Activated T-helper 1 cell treated with anti-CD3 and anti-CD28 coated beads, Interleukin-12 subunit alpha, Interleukin-12 subunit beta, Interleukin-2, Interleukin-4 antibody, amounts not matched to agents 30 ng/mL and 10 ng/mL and 1 ng/mL, durations not matched to agents 14 hours and 24 hours and 36 hours (primary cell): ENCODE measurements at regions not wholly inside any gene's neighbourhood (a gene's known extent, or its start where the extent isn't known, plus 50 kb on each side); places are given as distances from the start of the nearest gene placed in this dataset.

Source experiments
- DNase-seq: peaks from one replicate; pipeline ENCODE4 v3.0.0; 2021; ENCODE audit warnings: low spot score
- H3K27ac Mint-ChIP-seq: one replicate; pipeline ENCODE4 v1.8.0; 2021; ENCODE audit warnings: mild to moderate bottlenecking, mixed read lengths
- H3K27me3 Mint-ChIP-seq: one replicate; pipeline ENCODE4 v1.8.0; 2022; ENCODE audit warnings: mild to moderate bottlenecking, moderate library complexity, mixed read lengths; ENCODE audit not compliant: insufficient read depth
- H3K36me3 Mint-ChIP-seq: one replicate; pipeline ENCODE4 v1.8.0; 2021; ENCODE audit warnings: low read depth, mixed read lengths
- H3K4me1 Mint-ChIP-seq: one replicate; pipeline ENCODE4 v1.8.0; 2021; ENCODE audit warnings: low read depth, mixed read lengths
- H3K4me3 Mint-ChIP-seq: one replicate; pipeline ENCODE4 v1.8.0; 2021; ENCODE audit warnings: mild to moderate bottlenecking, moderate library complexity, mixed read lengths
- H3K9me3 Mint-ChIP-seq: one replicate; pipeline ENCODE4 v1.8.0; 2021; ENCODE audit warnings: mixed read lengths
- intact Hi-C: fragments of 100-400 bp; cut with micrococcal nuclease; formaldehyde crosslinking; loops from one replicate; pipeline ENCODE4 v1.15.1; 2024

DNA sequence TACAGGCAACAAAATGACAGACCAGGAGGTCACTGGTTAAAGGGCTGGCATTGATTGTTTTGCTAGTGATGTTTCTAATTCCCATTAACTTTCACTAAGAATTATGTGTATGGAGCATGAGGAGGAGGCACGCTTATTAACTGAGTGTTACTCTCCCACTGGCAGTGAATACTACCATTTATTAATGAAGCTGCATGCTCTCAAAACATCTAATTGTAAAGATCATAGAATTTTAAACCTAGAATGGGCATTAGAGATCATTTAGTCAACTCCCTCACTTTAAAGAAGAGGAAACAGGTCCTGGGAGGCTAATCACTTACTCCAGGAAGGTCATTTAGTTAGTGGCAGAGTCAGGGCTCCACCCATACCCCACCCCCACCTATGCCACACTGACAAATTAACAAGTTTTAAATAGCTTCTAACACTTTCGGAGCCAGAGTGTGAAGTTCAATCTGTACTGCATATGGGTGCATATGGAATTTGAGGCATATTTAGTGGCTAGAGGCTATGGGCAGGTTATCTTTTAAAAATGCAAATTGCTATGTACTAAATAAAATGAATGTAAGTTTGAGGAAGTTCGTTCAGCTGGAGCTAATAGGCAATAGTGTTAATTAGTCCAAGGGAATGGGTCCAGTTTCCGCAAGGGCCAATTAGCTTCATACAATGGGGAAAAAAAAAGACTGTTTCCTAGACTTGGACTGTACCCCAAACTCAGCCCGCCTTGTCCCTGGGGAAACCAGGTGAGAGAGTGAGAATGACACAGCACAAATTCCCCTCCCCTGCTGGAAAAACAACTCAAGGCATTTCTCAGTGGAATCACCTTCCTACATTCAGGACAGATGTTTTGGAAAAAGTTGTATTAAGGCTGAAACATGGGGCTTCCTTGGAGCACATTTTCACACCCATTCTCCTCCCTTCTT, 178.8 kb downstream of the ICOS start:
- Mint-ChIP-seq H3K36me3 (no peaks in the 10 kb centered on the region), H3K27me3 (no peaks in the 10 kb centered on the region), H3K9me3 (no peaks in the 10 kb centered on the region), H3K27ac (peak overlapping the region; percentile 5), H3K4me3 (no peak overlapping the region), H3K4me1 (peaks cover 50% of the 10 kb centered on the region)
- intact Hi-C loops = no loop called here
- no peak for DNase-seq

DNA sequence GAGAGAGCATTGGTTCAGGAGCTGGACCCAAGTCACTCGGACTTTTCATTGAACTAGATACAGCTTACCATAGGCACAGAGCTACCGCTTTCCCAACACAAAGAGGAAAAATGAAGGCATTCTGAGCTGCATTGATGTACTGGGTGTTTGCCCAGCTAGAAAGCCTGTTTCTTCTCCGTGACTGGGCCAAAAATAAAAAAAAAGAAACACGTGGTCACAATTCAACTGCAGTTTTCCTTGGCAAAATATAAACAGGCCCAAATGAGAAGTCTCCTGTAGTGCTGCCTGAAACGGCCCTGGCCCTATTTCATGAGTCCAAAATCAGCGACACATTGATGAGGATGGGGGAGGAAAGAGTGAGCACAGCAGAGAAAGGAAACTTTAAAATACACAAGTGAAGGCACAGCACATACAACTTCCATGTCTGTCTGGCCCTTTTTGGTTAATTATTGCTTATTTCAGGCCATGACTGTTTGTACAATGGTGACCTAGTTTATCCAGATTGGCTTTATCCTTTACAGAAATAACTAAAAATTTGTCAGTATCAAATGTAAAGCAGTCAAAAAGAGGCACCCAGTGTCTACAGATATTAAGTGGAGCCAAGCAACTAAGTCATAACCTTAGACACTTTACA, 179.7 kb downstream of the ICOS start:
- intact Hi-C loops = no loop called here
- H3K9me3 Mint-ChIP-seq = no peaks in the 10 kb centered on the region
- no peak overlapping the region for H3K4me3 Mint-ChIP-seq
- no peaks in the 10 kb centered on the region for H3K36me3 Mint-ChIP-seq
- peaks cover 4% of the 10 kb centered on the region for H3K27me3 Mint-ChIP-seq
- peaks cover 47% of the 10 kb centered on the region for H3K4me1 Mint-ChIP-seq
- H3K27ac Mint-ChIP-seq = no peak overlapping the region
- DNase-seq = no peak

DNA sequence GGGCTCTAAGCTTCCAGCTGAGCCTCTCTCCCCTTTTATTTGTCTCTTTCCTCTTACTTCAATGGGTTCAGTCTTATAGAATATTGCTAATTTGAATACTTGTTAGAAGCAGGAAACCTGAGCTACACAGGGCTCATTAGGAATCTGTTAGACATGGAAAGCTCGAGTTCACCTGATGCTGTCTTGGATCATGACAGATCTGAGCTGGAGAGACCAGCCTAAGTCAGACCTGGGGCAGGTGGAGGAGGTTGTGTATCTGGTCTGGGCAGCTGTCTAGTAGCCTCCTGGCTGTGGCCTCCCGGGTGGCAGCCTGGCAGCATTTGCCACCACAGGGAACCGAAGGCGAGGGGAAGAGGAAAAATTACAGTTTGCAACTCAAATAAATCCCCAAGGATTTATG, 185.9 kb downstream of the ICOS start:
- Mint-ChIP-seq H3K4me3 (no peak overlapping the region), H3K27ac (no peak overlapping the region), H3K27me3 (peaks cover 14% of the 10 kb centered on the region), H3K4me1 (peaks cover 29% of the 10 kb centered on the region), H3K9me3 (peaks cover 3% of the 10 kb centered on the region), H3K36me3 (peaks cover 3% of the 10 kb centered on the region)
- no peak for DNase-seq
- intact Hi-C loops = loop anchor here (10.0 kb wide), 1 partner anchor 1108 kb away; the partner anchor contains the start of gene NBEAL1

DNA sequence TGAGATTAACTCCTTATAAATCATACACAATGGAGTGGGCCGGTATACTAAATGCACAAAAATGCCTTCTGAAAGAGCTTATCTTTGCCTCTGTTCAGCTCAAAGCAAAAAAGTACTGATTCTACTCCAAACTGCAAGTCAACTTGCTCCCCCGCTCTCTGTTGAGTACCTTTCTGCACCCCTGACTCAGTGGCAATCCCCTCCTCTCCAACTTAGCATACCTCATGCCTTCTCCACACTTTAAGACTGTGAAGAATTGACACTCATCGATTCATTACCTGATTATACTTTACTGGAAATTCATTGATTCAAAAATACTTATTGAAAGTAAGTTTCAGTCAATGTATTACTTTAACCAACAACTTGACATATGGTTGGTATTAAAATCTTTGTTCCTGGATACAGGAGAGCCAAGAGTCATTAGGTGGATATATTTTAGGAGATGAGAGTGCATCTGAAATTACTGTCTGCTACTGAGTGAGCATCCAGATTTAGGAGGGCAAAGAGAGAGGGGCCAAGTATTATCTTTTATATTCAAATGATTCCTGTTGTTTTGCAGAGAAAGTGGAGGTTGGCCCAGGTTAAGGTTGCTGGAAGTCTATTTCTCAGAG, 187.7 kb downstream of the ICOS start:
- intact Hi-C loops = loop anchor here (10.0 kb wide), 1 partner anchor 1109 kb away; the partner anchor contains the start of gene NBEAL1
- peaks cover 29% of the 10 kb centered on the region for H3K4me1 Mint-ChIP-seq
- no peak for DNase-seq
- H3K9me3 Mint-ChIP-seq = peaks cover 3% of the 10 kb centered on the region
- peak overlapping the region; percentile 74 for H3K27ac Mint-ChIP-seq
- H3K36me3 Mint-ChIP-seq = peaks cover 3% of the 10 kb centered on the region
- H3K27me3 Mint-ChIP-seq = peaks cover 14% of the 10 kb centered on the region
- H3K4me3 Mint-ChIP-seq = no peak overlapping the region

DNA sequence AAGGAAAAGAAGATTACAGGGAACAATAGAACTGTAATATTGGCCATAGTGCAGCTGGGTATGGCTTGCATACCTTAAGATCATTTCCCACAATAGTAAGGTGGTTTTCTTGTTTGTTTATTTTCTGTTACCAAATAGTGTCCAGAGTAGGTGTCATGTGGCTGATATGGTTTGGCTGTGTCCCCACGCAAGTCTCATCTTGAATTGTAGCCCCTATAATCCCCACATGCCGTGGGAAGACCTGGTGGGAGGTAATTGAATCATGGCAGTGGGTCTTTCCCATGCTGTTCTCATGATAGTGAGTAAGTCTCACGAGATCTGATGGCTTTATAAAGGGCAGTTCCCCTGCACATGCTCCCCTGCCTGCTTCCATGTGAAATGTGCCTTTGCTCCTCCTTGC, 190.1 kb downstream of the ICOS start:
- intact Hi-C loops = loop anchor here (10.0 kb wide), 1 partner anchor 1112 kb away; the partner anchor contains the start of gene NBEAL1
- no peak overlapping the region for H3K27ac Mint-ChIP-seq
- H3K27me3 Mint-ChIP-seq = peaks cover 12% of the 10 kb centered on the region
- H3K4me3 Mint-ChIP-seq = no peak overlapping the region
- peaks cover 3% of the 10 kb centered on the region for H3K9me3 Mint-ChIP-seq
- peaks cover 3% of the 10 kb centered on the region for H3K36me3 Mint-ChIP-seq
- DNase-seq = no peak
- peaks cover 20% of the 10 kb centered on the region for H3K4me1 Mint-ChIP-seq

DNA sequence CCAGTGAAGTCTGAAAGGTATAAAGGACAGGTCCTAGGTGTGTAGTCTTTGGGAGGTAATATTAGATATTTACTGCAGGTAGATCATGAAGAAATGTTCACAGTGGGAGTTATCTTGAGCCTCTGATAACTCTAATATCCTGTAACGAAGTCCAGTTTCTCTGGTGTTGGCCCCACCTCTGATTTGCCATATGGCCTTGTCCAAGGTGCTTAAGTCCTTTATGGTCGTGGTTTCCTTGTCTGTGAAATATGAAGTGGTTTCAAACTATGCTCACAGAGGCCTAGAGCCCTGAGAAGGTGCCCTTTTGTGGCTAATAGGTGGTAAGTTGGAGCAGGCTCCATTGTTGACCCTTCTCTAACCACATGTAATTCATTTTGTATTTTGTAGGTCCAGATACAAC, 190.7 kb downstream of the ICOS start:
- no peak overlapping the region for H3K4me3 Mint-ChIP-seq
- peaks cover 11% of the 10 kb centered on the region for H3K27me3 Mint-ChIP-seq
- peaks cover 3% of the 10 kb centered on the region for H3K9me3 Mint-ChIP-seq
- intact Hi-C loops = loop anchor here (10.0 kb wide), 1 partner anchor 1112 kb away; the partner anchor contains the start of gene NBEAL1
- H3K27ac Mint-ChIP-seq = no peak overlapping the region
- H3K4me1 Mint-ChIP-seq = peaks cover 19% of the 10 kb centered on the region
- no peak for DNase-seq
- peaks cover 3% of the 10 kb centered on the region for H3K36me3 Mint-ChIP-seq

DNA sequence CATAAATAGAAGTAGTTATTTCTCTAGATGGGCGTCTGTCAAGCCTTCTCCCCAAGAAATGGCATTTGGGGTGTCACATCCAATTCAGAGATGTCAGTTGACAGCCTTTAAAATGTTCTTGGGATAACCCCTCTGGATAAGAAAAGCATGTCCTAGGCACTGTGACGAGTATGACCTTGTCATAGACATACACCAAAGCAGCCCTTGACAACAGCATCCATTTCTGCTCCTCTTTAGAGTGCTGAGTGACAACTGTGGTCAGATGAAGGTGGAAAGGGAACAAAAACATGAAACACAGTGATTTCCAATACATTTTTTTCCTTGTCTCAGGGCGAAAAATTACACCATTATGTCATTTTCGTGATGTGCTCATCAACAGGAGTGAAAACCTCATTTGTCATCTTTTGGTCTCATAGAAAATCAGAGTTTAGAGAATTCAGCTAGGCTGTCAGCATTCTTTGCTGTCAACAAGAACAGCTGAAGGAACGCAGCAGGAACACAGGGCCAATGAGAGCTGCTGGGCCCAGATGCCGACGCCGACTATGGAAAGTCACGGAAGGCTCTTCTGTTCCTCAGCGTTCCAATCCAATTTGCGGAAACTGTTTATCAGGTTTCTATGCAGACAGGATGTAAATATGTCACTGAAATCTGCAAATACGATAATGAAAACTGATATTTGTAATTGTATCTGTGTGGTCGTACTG, 193.2 kb downstream of the ICOS start:
- intact Hi-C loops = loop anchor here (2.0 to 10.0 kb wide), 2 partner anchors 19 to 1115 kb away; partner anchors contain the start of gene NBEAL1
- Mint-ChIP-seq H3K27me3 (peaks cover 8% of the 10 kb centered on the region), H3K36me3 (peaks cover 1% of the 10 kb centered on the region), H3K4me1 (peaks cover 10% of the 10 kb centered on the region), H3K9me3 (no peaks in the 10 kb centered on the region), H3K4me3 (no peak overlapping the region), H3K27ac (no peak overlapping the region)
- no peak for DNase-seq

DNA sequence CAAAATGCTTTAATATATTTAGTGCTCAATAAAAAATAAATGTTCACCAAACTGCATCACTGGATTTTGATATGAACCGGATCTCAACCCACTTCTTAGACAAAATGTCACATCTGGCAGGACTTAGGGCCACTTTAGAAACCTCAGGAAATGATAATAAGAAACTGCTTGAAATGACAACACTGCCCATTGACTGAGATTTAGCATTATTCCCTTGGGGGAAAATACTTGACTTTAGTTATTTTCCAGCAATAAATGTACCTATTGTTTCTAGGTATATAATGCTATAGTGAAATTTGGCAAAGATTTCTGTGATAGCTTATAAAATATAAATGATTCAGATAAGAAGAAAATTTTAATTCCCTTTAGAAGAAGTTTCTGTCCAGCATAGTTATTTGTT, 195.1 kb downstream of the ICOS start:
- peaks cover 7% of the 10 kb centered on the region for H3K4me1 Mint-ChIP-seq
- no peaks in the 10 kb centered on the region for H3K9me3 Mint-ChIP-seq
- DNase-seq = no peak
- H3K4me3 Mint-ChIP-seq = no peak overlapping the region
- no peak overlapping the region for H3K27ac Mint-ChIP-seq
- H3K27me3 Mint-ChIP-seq = peaks cover 4% of the 10 kb centered on the region
- H3K36me3 Mint-ChIP-seq = peaks cover 1% of the 10 kb centered on the region
- intact Hi-C loops = no loop called here

DNA sequence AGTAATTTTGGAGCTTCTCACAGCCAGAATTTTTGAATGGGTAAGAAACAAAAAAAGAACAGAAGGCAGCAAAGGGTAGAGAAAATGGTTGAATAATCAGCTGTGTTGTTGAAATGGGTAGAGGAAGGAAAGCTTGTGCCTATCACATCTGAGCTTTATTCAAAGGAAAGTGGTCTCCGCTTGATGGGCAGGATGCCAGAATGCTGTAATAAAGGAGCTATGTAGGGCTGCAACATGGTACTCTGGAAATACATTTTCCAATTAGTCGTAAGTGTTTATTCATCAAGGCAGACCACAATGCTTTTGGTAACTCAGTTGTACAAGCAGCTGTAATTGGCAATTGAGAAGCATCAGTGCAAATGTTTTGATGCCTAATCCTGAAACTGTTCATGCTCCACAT, 196.9 kb downstream of the ICOS start:
- H3K4me1 Mint-ChIP-seq = peaks cover 16% of the 10 kb centered on the region
- H3K27me3 Mint-ChIP-seq = peaks cover 4% of the 10 kb centered on the region
- H3K9me3 Mint-ChIP-seq = no peaks in the 10 kb centered on the region
- DNase-seq = no peak
- peaks cover 1% of the 10 kb centered on the region for H3K36me3 Mint-ChIP-seq
- H3K27ac Mint-ChIP-seq = no peak overlapping the region
- no peak overlapping the region for H3K4me3 Mint-ChIP-seq
- intact Hi-C loops = no loop called here

DNA sequence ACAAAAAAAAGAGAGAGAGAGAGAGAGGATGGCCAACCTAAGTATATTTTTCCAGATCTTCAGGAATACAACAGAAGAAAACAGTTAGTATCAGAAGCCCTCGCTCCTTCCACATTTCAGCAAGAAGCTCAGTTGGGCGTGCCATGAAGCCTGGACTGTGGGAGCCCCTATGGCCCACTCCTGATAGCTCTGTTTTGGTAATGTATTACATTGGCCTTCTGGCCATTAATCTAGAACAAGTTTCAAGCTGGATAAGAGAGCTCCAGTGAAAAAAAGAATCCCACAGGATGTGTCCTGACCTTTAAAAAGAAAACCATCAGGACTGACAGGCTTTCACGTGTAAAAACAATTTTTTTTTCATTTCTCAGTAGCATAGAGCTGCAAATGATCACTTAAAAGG, 197.9 kb downstream of the ICOS start:
- Mint-ChIP-seq H3K36me3 (peaks cover 1% of the 10 kb centered on the region), H3K9me3 (no peaks in the 10 kb centered on the region), H3K4me1 (peaks cover 16% of the 10 kb centered on the region), H3K27me3 (peaks cover 4% of the 10 kb centered on the region), H3K4me3 (no peak overlapping the region), H3K27ac (no peak overlapping the region)
- intact Hi-C loops = no loop called here
- no peak for DNase-seq

DNA sequence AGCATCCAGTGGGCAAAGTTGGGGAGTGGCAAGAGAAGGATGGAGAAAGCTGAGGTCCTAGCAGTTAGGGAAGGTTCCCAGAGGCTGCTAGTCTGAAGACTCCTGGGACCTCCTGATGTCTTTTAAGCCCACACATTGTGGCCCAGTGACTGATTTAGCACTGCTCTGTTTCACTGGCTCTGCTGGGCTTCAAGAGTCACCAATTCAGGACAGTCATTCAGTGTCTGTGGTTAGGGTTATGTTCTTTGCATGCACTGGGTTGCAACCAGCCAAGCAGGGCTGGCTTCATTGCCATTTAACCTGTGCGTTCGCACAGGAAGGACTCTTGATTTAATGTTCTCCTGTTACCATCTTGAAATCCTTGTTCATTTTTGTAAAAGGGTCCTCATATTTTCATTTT, 199.2 kb downstream of the ICOS start:
- Mint-ChIP-seq H3K9me3 (peaks cover 4% of the 10 kb centered on the region), H3K27ac (no peak overlapping the region), H3K27me3 (peaks cover 1% of the 10 kb centered on the region), H3K4me3 (no peak overlapping the region), H3K36me3 (peaks cover 1% of the 10 kb centered on the region), H3K4me1 (peaks cover 16% of the 10 kb centered on the region)
- intact Hi-C loops = no loop called here
- DNase-seq = no peak

DNA sequence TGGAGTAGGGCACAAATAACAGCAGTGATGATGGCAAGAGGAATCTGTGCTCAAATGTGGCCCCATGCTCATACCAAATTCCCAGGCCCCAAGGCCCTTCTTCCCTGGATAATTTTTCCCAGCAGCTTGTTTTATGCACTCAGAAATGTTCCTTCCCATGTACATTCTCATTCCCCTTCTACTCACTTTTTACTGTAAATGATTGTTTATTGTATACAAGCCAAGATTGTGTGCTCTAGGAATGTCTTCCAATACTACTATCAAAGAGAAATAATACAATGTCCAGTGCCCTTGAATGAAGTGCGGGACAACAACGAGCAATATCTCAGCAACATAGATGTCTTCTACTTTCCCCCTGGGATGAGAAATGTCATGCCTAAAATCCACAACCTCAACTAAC, 201.6 kb downstream of the ICOS start:
- Mint-ChIP-seq H3K27me3 (no peaks in the 10 kb centered on the region), H3K9me3 (peaks cover 4% of the 10 kb centered on the region), H3K36me3 (peaks cover 1% of the 10 kb centered on the region), H3K4me3 (no peak overlapping the region), H3K27ac (no peak overlapping the region), H3K4me1 (peaks cover 16% of the 10 kb centered on the region)
- intact Hi-C loops = no loop called here
- DNase-seq = no peak
